SK-N-SH (cell line): ENCODE measurements at regions not wholly inside any gene's neighbourhood (a gene's known extent, or its start where the extent isn't known, plus 50 kb on each side); places are given as distances from the start of the nearest gene placed in this dataset.

ENCODE experiments used
- CTCF ChIA-PET: fragments of 300-600, 350-600 bp; formaldehyde crosslinking; extraction: SDS; loops from one replicate; lab custom pipeline; 2021; lab: Yijun Ruan, JAX
- POLR2A ChIA-PET: fragments of 350-600 bp; sonication (Branson Sonifier 250); formaldehyde crosslinking; extraction: SDS; loops from one replicate; lab custom pipeline; 2020; ENCODE audit warnings: antibody characterized with exemption, inconsistent platforms; lab: Yijun Ruan, JAX
- DNase-seq: peaks from one replicate; pipeline ENCODE4 v3.0.0; 2012
- H2AFZ ChIP-seq: fragments of 200-600 bp; sonication (generic); 2 replicates; pipeline ENCODE4 v1.8.1; 2016; ENCODE audit warnings: antibody characterized with exemption, mild to moderate bottlenecking, low read depth
- H3F3A ChIP-seq: fragments of 200-600 bp; sonication (generic); replicated peaks from 2 replicates; pipeline ENCODE3; 2016; ENCODE audit warnings: antibody characterized with exemption, mild to moderate bottlenecking; ENCODE audit not compliant: insufficient read depth
- H3K27ac ChIP-seq, 2 experiments: fragments of 200-500 bp in 1 of 2; fragments of 200-600 bp in 1 of 2; sonication (Bioruptor generic) in 1 of 2; sonication (generic), shearing (Covaris generic) in 1 of 2; 2 replicates each; pipeline versions ENCODE4 v1.5.1 to v1.6.1; 2014 to 2016; ENCODE audit warnings: low read depth in 2 of 2, inconsistent platforms in 1 of 2, low read length in 1 of 2, mild to moderate bottlenecking in 1 of 2, mixed read lengths in 1 of 2
- H3K27me3 ChIP-seq: fragments of 200-600 bp; sonication (generic), shearing (Covaris generic); 2 replicates; pipeline ENCODE4 v1.6.1; 2016; ENCODE audit warnings: mixed run types; ENCODE audit not compliant: insufficient read depth
- H3K36me3 ChIP-seq, 2 experiments: fragments of 200-500 bp in 1 of 2; fragments of 200-600 bp in 1 of 2; sonication (Bioruptor generic) in 1 of 2; sonication (generic) in 1 of 2; replicated peaks in 1 of 2; 2 replicates each; pipeline versions ENCODE3 to v1.5.1; 2014 to 2016; ENCODE audit warnings: low read length in 1 of 2, mild to moderate bottlenecking in 1 of 2; ENCODE audit not compliant: insufficient read depth in 2 of 2, control insufficient read depth in 1 of 2
- H3K4me1 ChIP-seq, 2 experiments: fragments of 200-500 bp in 1 of 2; fragments of 200-600 bp in 1 of 2; sonication (Bioruptor generic) in 1 of 2; sonication (generic), shearing (Covaris generic) in 1 of 2; 2 replicates each; pipeline versions ENCODE4 v1.5.1 to v1.6.1; 2014 to 2016; ENCODE audit warnings: low read depth in 1 of 2, low read length in 1 of 2, mixed run types in 1 of 2; ENCODE audit not compliant: insufficient read depth in 2 of 2, control insufficient read depth in 1 of 2
- H3K4me2 ChIP-seq: fragments of 200-600 bp; sonication (generic), shearing (Covaris generic); 2 replicates; pipeline ENCODE4 v1.6.1; 2017; ENCODE audit warnings: mixed run types
- H3K4me3 ChIP-seq, 2 experiments: fragments of 200-500 bp in 1 of 2; fragments of 200-600 bp in 1 of 2; sonication (Bioruptor generic) in 1 of 2; sonication (generic), shearing (Covaris generic) in 1 of 2; 2 replicates each; pipeline versions ENCODE4 v1.5.1 to v1.8.1; 2014 to 2016; ENCODE audit warnings: low read depth in 2 of 2, inconsistent platforms in 1 of 2, low read length in 1 of 2, mild to moderate bottlenecking in 1 of 2, mixed read lengths in 1 of 2, moderate library complexity in 1 of 2
- H3K79me2 ChIP-seq: fragments of 200-600 bp; sonication (generic); 2 replicates; pipeline ENCODE4 v1.8.1; 2017; ENCODE audit warnings: mild to moderate bottlenecking; ENCODE audit not compliant: insufficient read depth
- H3K9ac ChIP-seq: fragments of 200-600 bp; sonication (generic); 2 replicates; pipeline ENCODE4 v1.6.1; 2017; ENCODE audit warnings: mixed run types
- H3K9me2 ChIP-seq: fragments of 200-600 bp; sonication (generic); 2 replicates; pipeline ENCODE4 v1.6.1; 2017; ENCODE audit warnings: mixed run types
- H3K9me3 ChIP-seq: fragments of 200-600 bp; sonication (generic); 2 replicates; pipeline ENCODE4 v1.6.1; 2017; ENCODE audit warnings: mixed run types, mild to moderate bottlenecking, moderate library complexity
- H4K20me1 ChIP-seq: fragments of 200-600 bp; sonication (generic); 2 replicates; pipeline ENCODE4 v1.6.1; 2017; ENCODE audit warnings: mild to moderate bottlenecking, mixed run types; ENCODE audit not compliant: insufficient read depth
- ELF1 ChIP-seq: IDR thresholded peaks from 2 replicates; pipeline ENCODE4 v1.4.0; 2012
- EZH2phosphoT487 ChIP-seq: fragments of 200-600 bp; sonication (generic); IDR thresholded peaks from 2 replicates; pipeline ENCODE4 v1.6.1; 2017; ENCODE audit warnings: low read depth, mixed run types, mild to moderate bottlenecking, antibody characterized with exemption, moderate library complexity, borderline replicate concordance
- GATA2 ChIP-seq: sonication (generic); formaldehyde crosslinking; IDR thresholded peaks from 2 replicates; pipeline ENCODE4 v1.5.0; 2020; ENCODE audit warnings: mild to moderate bottlenecking, missing genetic modification reagents
- POLR2AphosphoS5 ChIP-seq: IDR thresholded peaks from 2 replicates; pipeline ENCODE4 v1.6.1; 2012; ENCODE audit warnings: low read depth, low read length
- RAD21 ChIP-seq: IDR thresholded peaks from 2 replicates; pipeline ENCODE4 v1.6.1; 2012; ENCODE audit warnings: mild to moderate bottlenecking, low read length
- RCOR1 ChIP-seq: fragments of 150-350 bp; IDR thresholded peaks from 2 replicates; pipeline ENCODE4 v1.6.1; 2017; ENCODE audit warnings: antibody characterized with exemption, low read length
- SMC3 ChIP-seq: IDR thresholded peaks from 2 replicates; pipeline ENCODE4 v1.6.1; 2012; ENCODE audit warnings: low read depth, low read length, improper control_type of control experiment
- WGBS: methylation state at CpG from one replicate; pipeline ENCODE4 v1.1.6; 2017; ENCODE audit warnings: low lambda C conversion rate; 5-methylcytosine and 5-hydroxymethylcytosine counted together
- TF ChIP-seq, protein P1 (sequence below): fragments of 150-350 bp; IDR thresholded peaks from 2 replicates; pipeline ENCODE4 v1.6.1; 2016; ENCODE audit warnings: mild to moderate bottlenecking, low read depth, low read length
- TF ChIP-seq, protein P2 (sequence below): IDR thresholded peaks from 2 replicates; pipeline ENCODE4 v1.4.0; 2012; ENCODE audit warnings: low read depth, borderline replicate concordance

- no peak overlapping the region for H3K4me3 ChIP-seq
- CTCF ChIA-PET = no interaction called here
- no peak overlapping the region for H3K27ac ChIP-seq
- no peak overlapping the region for H3K9ac ChIP-seq
- no peak overlapping the region for H3K4me2 ChIP-seq
- no peaks in the 10 kb centered on the region for H3K4me1 ChIP-seq
- no peaks in the 10 kb centered on the region for H3K27me3 ChIP-seq
- no peaks in the 10 kb centered on the region for H3K9me3 ChIP-seq
- H2AFZ ChIP-seq = no peak overlapping the region
- H3K36me3 ChIP-seq = no peaks in the 10 kb centered on the region
- 49% methylated on average over 2 of the region's 3 CpGs for WGBS
- no peaks in the 10 kb centered on the region for H4K20me1 ChIP-seq
- no peak for TF ChIP-seq GATA2
- TF ChIP-seq POLR2AphosphoS5 = no peak
- no peak for TF ChIP-seq ELF1
- no peak for TF ChIP-seq RAD21
- TF ChIP-seq, protein P1, sequence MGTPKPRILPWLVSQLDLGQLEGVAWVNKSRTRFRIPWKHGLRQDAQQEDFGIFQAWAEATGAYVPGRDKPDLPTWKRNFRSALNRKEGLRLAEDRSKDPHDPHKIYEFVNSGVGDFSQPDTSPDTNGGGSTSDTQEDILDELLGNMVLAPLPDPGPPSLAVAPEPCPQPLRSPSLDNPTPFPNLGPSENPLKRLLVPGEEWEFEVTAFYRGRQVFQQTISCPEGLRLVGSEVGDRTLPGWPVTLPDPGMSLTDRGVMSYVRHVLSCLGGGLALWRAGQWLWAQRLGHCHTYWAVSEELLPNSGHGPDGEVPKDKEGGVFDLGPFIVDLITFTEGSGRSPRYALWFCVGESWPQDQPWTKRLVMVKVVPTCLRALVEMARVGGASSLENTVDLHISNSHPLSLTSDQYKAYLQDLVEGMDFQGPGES = no peak
- TF ChIP-seq SMC3 = no peak
- TF ChIP-seq, protein P2, sequence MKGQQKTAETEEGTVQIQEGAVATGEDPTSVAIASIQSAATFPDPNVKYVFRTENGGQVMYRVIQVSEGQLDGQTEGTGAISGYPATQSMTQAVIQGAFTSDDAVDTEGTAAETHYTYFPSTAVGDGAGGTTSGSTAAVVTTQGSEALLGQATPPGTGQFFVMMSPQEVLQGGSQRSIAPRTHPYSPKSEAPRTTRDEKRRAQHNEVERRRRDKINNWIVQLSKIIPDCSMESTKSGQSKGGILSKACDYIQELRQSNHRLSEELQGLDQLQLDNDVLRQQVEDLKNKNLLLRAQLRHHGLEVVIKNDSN = no peak
- no peak for TF ChIP-seq RCOR1
- no peaks in the 10 kb centered on the region for H3K79me2 ChIP-seq
- no peaks in the 10 kb centered on the region for H3F3A ChIP-seq
- no peak for DNase-seq
- POLR2A ChIA-PET = no interaction called here
- no peaks in the 10 kb centered on the region for H3K9me2 ChIP-seq
Measured at GRCh38 chr3:39590806-39591205, 123.3 kb downstream of the MOBP start.

DNA sequence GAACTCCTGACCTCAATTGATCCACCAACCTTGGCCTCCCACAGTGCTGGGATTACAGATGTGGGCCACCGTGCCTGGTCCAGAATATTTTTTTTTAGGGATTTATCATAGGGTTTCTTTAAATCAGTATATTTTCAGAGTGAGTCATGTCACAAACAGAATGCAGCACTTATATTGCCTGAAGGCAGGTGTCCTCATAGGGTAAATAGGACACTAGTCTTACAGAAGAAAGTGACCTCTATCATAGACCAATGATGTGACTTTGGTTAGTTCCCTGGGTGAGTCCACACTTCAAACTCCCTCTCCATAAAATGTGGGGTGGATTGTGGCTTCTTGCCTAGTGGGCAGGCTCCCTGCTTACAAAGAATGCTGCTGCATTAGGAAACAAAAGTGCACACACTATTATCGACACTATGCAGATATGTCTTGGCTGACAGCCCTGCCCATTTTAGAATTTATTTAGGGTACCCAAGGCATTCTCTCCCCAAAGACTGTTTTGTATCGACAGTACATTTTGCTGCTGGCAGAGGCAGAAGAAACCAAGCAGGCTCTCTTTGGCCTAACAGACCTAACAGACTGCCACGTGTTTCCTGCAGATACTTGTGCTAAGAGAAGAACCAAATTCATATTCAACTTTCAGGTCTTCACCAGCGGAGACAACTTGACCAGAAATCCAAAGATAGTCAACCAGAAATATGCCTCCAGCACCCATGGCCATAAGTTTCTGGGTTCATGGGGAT is 125.0 kb downstream of the MOBP start:
- H3K36me3 ChIP-seq = no peaks in the 10 kb centered on the region
- H3K9me3 ChIP-seq = no peaks in the 10 kb centered on the region
- H3K9ac ChIP-seq = no peak overlapping the region
- no peak for DNase-seq
- CTCF ChIA-PET = no interaction called here
- no peaks in the 10 kb centered on the region for H3K4me1 ChIP-seq
- POLR2A ChIA-PET = no interaction called here
- no peaks in the 10 kb centered on the region for H3K79me2 ChIP-seq
- no peak overlapping the region for H3K4me3 ChIP-seq
- no peak overlapping the region for H3K27ac ChIP-seq
- TF ChIP-seq, protein P1 = no peak
- TF ChIP-seq EZH2phosphoT487 (no peak), POLR2AphosphoS5 (no peak)
- WGBS = 40% methylated on average over 5 of the region's 5 CpGs
- H3K9me2 ChIP-seq = no peaks in the 10 kb centered on the region
- no peaks in the 10 kb centered on the region for H4K20me1 ChIP-seq
- H3K4me2 ChIP-seq = no peak overlapping the region
- H3K27me3 ChIP-seq = no peaks in the 10 kb centered on the region
- H2AFZ ChIP-seq = no peak overlapping the region
- H3F3A ChIP-seq = no peaks in the 10 kb centered on the region
